ENCODE measurements at regions not wholly inside any gene's neighbourhood (a gene's known extent, or its start where the extent isn't known, plus 50 kb on each side); places are given as distances from the start of the nearest gene placed in this dataset.

DNA sequence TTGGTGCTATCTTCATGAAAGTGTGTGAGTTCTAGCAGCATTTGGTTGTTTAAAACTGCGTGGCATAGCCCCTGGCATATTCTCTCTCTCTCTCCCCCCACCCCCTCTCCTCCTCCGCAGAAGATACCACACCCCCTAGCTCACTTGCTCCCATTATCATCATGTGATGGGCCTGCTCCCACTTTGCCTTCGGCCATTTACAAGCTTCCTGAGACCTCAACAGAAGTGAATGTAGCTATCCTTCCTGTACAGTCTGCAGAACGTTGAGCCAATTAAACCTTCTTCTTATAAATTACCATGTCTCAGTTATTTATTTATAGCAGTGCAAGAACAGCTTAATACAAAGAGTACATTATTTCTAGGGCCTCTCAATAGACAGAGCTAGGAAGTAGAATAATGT, 1032.5 kb upstream of the CADM2 start:
- Histone ChIP-seq H3K27me3 (ENCODE audit: control insufficient read depth in 4 of 4, insufficient read depth in 4 of 4, low read length in 3 of 4) (no peaks in the 10 kb centered on the region), H3K4me3 (ENCODE audit: low read depth in 1 of 3, low read length in 3 of 3) (no peak overlapping the region), H3K36me3 (ENCODE audit: control insufficient read depth in 4 of 4, insufficient read depth in 3 of 4, low read depth in 1 of 4, low read length in 3 of 4) (no peaks in the 10 kb centered on the region), H3K27ac (ENCODE audit: low read depth in 1 of 2, low read length in 2 of 2) (no peak overlapping the region), H3K9me3 (ENCODE audit: control insufficient read depth in 4 of 4, low read length in 3 of 4) (peaks cover 4 to 27% (median 15%) of the 10 kb centered on the region in 4 donors), H3K4me1 (ENCODE audit: control insufficient read depth in 4 of 4, insufficient read depth in 4 of 4, low read length in 3 of 4) (no peaks in the 10 kb centered on the region), H3K9ac (ENCODE audit: low read depth in 1 of 2, low read length in 2 of 2) (no peak overlapping the region)
- no peak for DNase-seq (ENCODE audit: low spot score)
- TF ChIP-seq SP1 (IDR thresholded peaks at IDR 0.05) (no peak), REST (IDR thresholded peaks at IDR 0.05) (no peak), RXRA (IDR thresholded peaks at IDR 0.05) (no peak), CTCF (IDR thresholded peaks at IDR 0.05; ENCODE audit: low read depth, low read length, missing input control) (no peak), TAF1 (conservative IDR thresholded peaks at IDR 0.05) (no peak), FOXA1 (IDR thresholded peaks at IDR 0.05) (no peak), HNF4G (IDR thresholded peaks at IDR 0.05) (no peak), RAD21 (IDR thresholded peaks at IDR 0.05) (no peak), FOXA2 (IDR thresholded peaks at IDR 0.05) (no peak), HNF4A (conservative IDR thresholded peaks at IDR 0.05) (no peak), EGR1 (IDR thresholded peaks at IDR 0.05; ENCODE audit: low read depth in 2 of 2) (no peak), YY1 (IDR thresholded peaks at IDR 0.05) (no peak), JUND (IDR thresholded peaks at IDR 0.05) (no peak), GABPA (IDR thresholded peaks at IDR 0.05 in 1 of 2, conservative IDR thresholded peaks at IDR 0.05 in 1 of 2) (no peak), NR2F2 (IDR thresholded peaks at IDR 0.05) (no peak), MAX (IDR thresholded peaks at IDR 0.05) (no peak)
- TF ChIP-seq, protein P1, sequence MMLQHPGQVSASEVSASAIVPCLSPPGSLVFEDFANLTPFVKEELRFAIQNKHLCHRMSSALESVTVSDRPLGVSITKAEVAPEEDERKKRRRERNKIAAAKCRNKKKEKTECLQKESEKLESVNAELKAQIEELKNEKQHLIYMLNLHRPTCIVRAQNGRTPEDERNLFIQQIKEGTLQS (IDR thresholded peaks at IDR 0.05) = no peak
- TF ChIP-seq, protein P2, sequence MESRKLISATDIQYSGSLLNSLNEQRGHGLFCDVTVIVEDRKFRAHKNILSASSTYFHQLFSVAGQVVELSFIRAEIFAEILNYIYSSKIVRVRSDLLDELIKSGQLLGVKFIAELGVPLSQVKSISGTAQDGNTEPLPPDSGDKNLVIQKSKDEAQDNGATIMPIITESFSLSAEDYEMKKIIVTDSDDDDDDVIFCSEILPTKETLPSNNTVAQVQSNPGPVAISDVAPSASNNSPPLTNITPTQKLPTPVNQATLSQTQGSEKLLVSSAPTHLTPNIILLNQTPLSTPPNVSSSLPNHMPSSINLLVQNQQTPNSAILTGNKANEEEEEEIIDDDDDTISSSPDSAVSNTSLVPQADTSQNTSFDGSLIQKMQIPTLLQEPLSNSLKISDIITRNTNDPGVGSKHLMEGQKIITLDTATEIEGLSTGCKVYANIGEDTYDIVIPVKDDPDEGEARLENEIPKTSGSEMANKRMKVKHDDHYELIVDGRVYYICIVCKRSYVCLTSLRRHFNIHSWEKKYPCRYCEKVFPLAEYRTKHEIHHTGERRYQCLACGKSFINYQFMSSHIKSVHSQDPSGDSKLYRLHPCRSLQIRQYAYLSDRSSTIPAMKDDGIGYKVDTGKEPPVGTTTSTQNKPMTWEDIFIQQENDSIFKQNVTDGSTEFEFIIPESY (IDR thresholded peaks at IDR 0.05) = no peak
- 57% methylated on average over 4 of the region's 4 CpGs for WGBS

All from liver (tissue), 8 donors.